ENCODE measurements at regions not wholly inside any gene's neighbourhood (a gene's known extent, or its start where the extent isn't known, plus 50 kb on each side); places are given as distances from the start of the nearest gene placed in this dataset.

DNA sequence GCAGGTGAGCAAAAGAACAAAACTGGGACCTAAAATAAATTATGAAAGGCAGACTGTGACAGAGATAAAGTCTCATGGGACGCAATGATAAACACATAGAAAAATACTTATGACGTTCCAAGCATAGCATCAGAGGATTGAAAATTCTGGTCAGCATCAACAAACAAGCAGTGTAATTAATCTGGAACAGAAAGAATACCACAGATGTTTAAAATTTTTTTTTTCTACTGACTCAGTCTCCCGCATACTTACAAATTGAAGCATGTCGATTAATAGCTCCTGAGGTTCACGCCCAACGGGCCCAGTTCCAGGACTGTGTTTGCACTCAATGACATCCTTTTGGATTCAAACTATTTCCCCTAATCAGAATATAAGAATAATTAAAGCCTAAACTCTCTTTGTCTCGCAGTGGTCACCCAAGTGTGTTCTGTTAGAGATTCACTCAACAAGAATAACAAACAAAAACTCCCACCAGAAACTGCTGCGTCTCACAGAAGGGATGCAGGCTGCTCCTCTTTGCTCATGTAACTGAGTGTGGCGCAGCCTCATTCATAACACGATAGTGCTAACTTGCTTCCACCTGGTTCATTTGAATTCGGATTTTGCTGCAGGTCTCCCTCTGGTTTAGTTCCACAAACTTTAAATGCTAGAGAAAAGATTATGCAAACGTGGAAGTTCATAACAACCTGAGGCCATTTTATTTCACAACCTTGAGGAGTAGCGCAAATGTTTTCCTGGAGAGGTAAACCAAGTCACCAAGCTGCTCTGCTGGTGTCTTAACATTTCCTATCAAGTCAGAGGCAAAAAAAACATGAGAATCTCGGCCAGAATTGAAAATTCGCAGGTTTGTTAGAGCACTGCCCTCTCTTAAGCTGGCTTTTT is 69.0 kb upstream of the CITED2 start:
- Histone ChIP-seq H3K27me3 (no peaks in the 10 kb centered on the region), H3K4me1 (peaks cover 0 to 9% (median 0%) of the 10 kb centered on the region in 3 donors), H3K4me3 (no peak overlapping the region), H3K27ac (no peak overlapping the region), H3K36me3 (no peaks in the 10 kb centered on the region), H3K9me3 (no peaks in the 10 kb centered on the region)
- intact Hi-C loops (cut with DNase I), result no loop called here
- WGBS, 2 donors, result 59 to 62% methylated on average over 15 of the region's 15 CpGs
- no peak for TF ChIP-seq POLR2A (IDR thresholded peaks at IDR 0.05)
- TF ChIP-seq, protein P1, sequence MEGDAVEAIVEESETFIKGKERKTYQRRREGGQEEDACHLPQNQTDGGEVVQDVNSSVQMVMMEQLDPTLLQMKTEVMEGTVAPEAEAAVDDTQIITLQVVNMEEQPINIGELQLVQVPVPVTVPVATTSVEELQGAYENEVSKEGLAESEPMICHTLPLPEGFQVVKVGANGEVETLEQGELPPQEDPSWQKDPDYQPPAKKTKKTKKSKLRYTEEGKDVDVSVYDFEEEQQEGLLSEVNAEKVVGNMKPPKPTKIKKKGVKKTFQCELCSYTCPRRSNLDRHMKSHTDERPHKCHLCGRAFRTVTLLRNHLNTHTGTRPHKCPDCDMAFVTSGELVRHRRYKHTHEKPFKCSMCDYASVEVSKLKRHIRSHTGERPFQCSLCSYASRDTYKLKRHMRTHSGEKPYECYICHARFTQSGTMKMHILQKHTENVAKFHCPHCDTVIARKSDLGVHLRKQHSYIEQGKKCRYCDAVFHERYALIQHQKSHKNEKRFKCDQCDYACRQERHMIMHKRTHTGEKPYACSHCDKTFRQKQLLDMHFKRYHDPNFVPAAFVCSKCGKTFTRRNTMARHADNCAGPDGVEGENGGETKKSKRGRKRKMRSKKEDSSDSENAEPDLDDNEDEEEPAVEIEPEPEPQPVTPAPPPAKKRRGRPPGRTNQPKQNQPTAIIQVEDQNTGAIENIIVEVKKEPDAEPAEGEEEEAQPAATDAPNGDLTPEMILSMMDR (IDR thresholded peaks at IDR 0.05), result no peak
- no peak for DNase-seq

DNA sequence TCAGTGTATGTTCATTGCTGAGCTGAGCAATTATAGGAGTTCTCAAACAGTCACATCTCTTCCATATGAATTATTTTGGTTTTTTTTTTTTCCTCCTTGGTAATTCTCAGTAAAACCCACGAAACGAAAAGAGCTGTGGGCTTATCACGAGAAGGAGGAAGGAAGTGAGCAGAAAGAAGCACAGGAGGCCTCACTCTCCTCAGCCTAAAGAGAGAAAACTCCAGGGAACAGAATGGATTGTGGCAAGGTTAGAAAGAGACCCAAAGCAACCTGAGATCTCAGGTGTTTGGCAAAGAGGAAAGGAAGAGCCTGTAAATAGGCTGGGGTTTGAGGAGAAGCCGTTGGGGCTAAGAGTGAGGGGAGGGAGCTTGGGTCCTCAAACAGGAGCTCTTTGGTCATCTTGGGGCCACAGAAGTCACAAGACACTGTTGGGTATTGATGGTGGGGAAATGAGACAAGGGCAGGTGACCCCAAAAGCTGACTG is 67.8 kb upstream of the CITED2 start:
- Histone ChIP-seq H3K27ac (no peak overlapping the region), H3K36me3 (no peaks in the 10 kb centered on the region), H3K27me3 (no peaks in the 10 kb centered on the region), H3K9me3 (no peaks in the 10 kb centered on the region), H3K4me1 (peaks cover 0 to 9% (median 0%) of the 10 kb centered on the region in 3 donors), H3K4me3 (no peak overlapping the region)
- DNase-seq, result no peak
- intact Hi-C loops (cut with DNase I), result no loop called here
- WGBS, 2 donors, result 49 to 84% methylated on average over 4 of the region's 4 CpGs
- TF ChIP-seq, protein P1 (IDR thresholded peaks at IDR 0.05), result no peak
- no peak for TF ChIP-seq POLR2A (IDR thresholded peaks at IDR 0.05)

DNA sequence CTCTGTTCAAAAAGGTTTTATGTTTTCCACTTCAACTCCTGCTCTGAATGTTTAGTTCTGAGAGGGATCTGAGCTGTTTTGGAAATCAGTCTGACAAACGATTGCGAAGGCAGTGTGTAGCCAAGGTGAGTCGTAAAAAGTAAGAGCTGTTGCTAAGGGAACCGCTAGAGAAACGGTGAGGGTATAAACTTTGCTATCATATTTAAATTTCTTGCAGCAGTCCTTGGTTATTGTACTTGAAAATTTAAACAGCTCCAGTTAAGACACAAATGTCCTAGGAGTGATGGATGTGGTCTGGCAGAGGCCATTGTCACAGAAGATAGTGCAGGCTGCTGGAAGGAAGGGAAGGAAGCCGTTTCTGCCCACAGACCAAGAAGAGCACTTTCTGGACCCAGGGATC is 64.9 kb upstream of the CITED2 start:
- no peaks in the 10 kb centered on the region for H3K9me3 ChIP-seq
- intact Hi-C loops (cut with DNase I), result no loop called here
- no peaks in the 10 kb centered on the region for H3K27me3 ChIP-seq
- H3K27ac ChIP-seq, result no peak overlapping the region
- H3K4me1 ChIP-seq, result peaks cover 0 to 9% (median 0%) of the 10 kb centered on the region in 3 donors
- 46 to 52% methylated on average over 6 of the region's 6 CpGs for WGBS, 2 donors
- DNase-seq, result no peak
- TF ChIP-seq, protein P1 (IDR thresholded peaks at IDR 0.05), result no peak
- TF ChIP-seq POLR2A (IDR thresholded peaks at IDR 0.05), result no peak
- no peaks in the 10 kb centered on the region for H3K36me3 ChIP-seq
- H3K4me3 ChIP-seq, result no peak overlapping the region

DNA sequence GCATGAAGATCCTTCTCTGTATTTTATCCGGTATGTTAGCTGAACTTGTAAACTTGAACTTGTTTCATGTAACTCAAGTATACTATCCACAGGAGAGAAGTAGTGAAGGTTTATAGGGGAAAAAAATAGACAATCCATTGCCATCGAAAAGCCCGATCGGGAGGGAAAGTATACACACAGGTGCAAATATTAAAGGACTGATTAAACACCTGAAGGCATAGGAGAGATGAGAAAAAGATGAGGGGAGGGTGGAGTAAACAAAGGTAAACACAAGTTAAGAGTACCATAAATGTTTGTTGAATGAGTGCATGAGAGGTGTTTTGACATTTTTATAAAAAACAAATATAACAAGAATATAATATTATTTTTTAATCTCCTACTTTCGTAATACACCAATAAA is 64.3 kb upstream of the CITED2 start:
- TF ChIP-seq, protein P1 (IDR thresholded peaks at IDR 0.05), result no peak
- Histone ChIP-seq H3K9me3 (no peaks in the 10 kb centered on the region), H3K4me3 (no peak overlapping the region), H3K36me3 (no peaks in the 10 kb centered on the region), H3K4me1 (peaks cover 0 to 6% (median 0%) of the 10 kb centered on the region in 3 donors), H3K27ac (no peak overlapping the region), H3K27me3 (no peaks in the 10 kb centered on the region)
- WGBS, 2 donors, result 90 to 93% methylated on average over 5 of the region's 5 CpGs
- intact Hi-C loops (cut with DNase I), result no loop called here
- no peak for DNase-seq

DNA sequence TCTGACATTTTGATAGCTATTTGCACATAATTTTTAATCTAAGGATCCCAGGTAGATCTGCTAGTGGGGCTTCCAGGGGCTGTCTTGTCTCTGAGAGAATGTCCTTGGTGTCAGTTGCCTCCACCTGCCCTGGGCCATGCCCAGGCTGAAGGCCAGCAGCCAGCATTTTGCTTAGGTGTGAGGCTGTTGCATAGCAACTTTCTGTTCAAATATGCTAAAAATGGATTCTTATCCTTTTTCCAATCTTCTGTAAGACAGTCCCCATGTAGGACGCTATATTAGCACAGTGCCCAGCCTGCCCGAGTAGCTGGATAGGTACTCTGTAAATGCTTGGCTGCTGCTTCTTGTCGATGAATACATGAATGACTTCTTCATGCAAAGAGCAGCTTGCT is 62.5 kb upstream of the CITED2 start:
- TF ChIP-seq, protein P1 (IDR thresholded peaks at IDR 0.05), result no peak
- no peak for TF ChIP-seq POLR2A (IDR thresholded peaks at IDR 0.05)
- Histone ChIP-seq H3K4me3 (no peak overlapping the region), H3K36me3 (no peaks in the 10 kb centered on the region), H3K4me1 (peaks cover 0 to 6% (median 0%) of the 10 kb centered on the region in 3 donors), H3K9me3 (no peaks in the 10 kb centered on the region), H3K27me3 (no peaks in the 10 kb centered on the region), H3K27ac (no peak overlapping the region)
- no peak for DNase-seq
- intact Hi-C loops (cut with DNase I), result no loop called here
- WGBS, 2 donors, result 93% methylated on average over 3 of the region's 3 CpGs
